Adrenal gland (tissue), 5 donors: ENCODE measurements at regions not wholly inside any gene's neighbourhood (a gene's known extent, or its start where the extent isn't known, plus 50 kb on each side); places are given as distances from the start of the nearest gene placed in this dataset.

ENCODE experiments used
- CTCF ChIP-seq, 6 experiments: fragments of 450-650 bp in 4 of 6; fragments of 200-600 bp in 2 of 6; sonication (generic) in 1 of 6; IDR thresholded peaks; 1 replicate in 5 of 6; 2 replicates in 1 of 6; pipeline versions ENCODE4 v1.5.1 to v1.8.0; 2016 to 2021; ENCODE audit warnings: antibody characterized with exemption in 6 of 6, mild to moderate bottlenecking in 2 of 6, moderate library complexity in 1 of 6
- POLR2A ChIP-seq, 2 donors: fragments of 450-650 bp; IDR thresholded peaks; one replicate each; pipeline ENCODE4 v1.6.1; 2017; ENCODE audit warnings: antibody characterized with exemption in 2 of 2, mild to moderate bottlenecking in 2 of 2, moderate library complexity in 1 of 2
- donor health status: DM: no; HTN: no; CAD: no.

DNA sequence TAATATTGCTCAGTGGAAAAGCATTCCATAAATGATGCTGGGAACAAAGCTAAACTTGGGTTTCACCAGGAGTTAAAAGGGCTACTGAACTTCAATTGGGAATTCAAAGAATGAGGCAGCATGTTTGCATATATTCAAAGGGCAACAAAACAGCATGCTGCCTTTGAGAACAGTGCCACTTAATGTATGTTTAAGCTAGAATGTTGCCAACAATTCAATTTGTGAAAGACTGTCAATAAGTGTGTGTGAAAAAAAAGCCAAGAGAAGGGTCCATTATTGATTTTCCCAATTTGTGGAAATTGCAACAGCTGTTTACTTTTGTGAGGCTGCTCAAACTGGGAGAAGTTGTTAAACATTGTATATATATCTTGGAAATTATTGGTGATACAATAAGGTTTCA is 701.9 kb upstream of the ACTRT1 start:
- no peak for TF ChIP-seq CTCF (IDR thresholded peaks at IDR 0.05)
- no peak for TF ChIP-seq POLR2A (IDR thresholded peaks at IDR 0.05)
